ENCODE measurements at regions not wholly inside any gene's neighbourhood (a gene's known extent, or its start where the extent isn't known, plus 50 kb on each side); places are given as distances from the start of the nearest gene placed in this dataset.
"Not testable (repeated sequence)": the region's sequence is repeated elsewhere in the genome, so short reads cannot be mapped to it uniquely, and the experiment has no call there.

DNA sequence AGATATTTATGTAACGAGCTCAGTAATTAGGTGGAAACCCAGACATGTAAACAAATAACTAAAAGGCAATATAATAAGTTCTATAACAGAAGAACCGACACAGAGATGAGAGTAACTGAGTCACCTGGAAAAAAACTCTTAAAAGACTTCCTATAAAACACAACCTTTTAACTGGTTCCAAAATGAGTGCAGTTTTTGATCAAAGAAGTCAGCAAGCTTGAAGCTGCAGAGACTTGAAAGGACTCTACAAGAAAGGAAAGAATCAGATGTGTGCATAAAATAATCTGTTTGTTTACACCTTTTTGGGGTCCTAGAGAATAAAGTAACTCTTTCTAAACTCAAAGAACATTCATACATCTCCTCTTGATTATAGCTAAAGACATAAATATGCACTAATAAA is 560.4 kb upstream of the CCDC54 start:
- no peak for DNase-seq (ENCODE audit: low read depth in 3 of 3)

DNA sequence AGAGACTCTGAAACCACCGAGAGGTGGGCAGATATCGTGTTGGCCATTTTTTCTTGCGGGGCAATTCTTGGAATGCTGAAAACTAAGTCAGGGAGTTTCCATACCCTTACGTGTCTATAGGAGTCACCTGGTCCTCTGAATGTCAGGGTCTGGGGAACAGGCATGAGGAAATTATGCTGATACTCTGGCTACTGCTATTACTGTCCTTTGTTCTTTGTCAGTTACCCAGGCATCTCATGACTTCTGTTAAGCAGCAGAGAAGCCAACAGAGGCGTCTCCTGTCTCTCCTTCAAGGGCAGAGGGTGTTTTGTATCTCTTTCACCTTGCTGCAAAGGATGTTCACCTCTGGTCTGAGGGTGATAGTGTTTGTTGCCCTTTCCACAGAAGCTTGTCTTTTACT is 559.5 kb upstream of the CCDC54 start:
- no peak for DNase-seq (ENCODE audit: low read depth in 3 of 3)

DNA sequence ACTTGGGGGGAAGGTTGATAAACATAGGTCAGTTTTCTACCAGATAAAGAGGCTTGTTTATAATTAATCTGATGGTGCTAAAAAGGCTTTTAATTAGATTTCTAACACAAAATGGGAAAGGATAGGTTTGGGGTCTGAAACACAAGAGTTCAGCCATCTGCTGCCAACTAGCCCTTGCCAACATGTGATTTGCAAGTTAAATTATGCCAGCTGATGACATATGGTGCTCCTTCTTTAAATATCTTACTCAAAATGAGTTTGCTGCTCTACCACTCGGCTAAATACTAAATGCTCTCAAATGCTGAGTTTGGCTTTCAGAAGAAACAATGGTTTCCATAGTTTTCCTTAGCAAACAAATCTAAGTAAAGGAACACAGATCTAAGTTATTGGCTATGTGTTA is 557.8 kb upstream of the CCDC54 start:
- DNase-seq (ENCODE audit: low read depth in 3 of 3): no peak

DNA sequence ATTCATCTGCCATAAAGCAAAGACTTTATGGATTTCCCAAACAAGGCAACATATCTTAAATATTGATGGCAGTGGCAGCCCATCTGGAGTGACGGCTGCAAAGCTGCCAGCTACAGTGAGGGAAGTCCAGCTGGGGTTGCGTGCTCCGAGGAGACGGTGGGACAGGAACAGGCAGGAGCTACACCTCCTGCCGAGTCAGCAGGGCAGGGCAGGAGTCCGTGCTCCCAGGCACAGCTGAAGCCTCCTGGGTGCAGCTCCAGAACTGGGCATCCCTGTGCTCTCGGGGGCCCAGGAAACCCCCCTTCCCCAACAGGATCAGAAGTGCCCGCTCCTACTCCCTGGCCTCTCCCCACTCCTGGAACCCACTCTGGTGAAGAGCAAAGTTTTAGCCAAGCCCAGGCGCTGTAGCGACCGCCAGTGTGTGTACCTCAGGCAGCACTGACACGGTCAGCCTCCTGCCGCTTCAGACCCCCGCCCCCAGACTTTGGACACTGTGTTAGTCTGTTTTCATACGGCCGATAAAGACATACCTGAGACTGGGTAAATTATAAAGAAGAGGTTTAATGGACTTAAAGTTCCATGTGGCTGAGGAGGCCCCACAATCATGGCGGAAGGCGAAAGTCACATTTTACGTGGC is 556.4 kb upstream of the CCDC54 start:
- DNase-seq (ENCODE audit: low read depth in 3 of 3): no peak

DNA sequence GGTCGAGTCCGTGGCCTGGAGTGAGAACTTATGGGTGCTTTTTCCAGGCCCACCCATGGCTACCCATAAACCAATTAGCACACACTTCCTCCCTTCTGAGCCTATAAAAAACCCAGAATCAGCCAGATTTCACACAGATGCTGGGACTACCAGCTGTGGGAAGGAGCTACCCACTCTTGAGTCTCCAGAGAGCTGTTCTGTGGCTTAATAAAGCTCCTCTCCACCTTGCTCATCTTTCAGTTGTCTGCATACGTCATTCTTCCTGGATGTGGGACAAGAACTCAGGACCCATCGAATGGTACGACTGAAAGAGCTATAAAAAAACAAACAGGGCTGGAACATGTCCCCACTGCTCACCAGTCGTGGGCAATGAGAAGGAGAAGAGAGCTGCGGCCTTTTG is 555.4 kb upstream of the CCDC54 start:
- DNase-seq (ENCODE audit: low read depth in 3 of 3): no peak

DNA sequence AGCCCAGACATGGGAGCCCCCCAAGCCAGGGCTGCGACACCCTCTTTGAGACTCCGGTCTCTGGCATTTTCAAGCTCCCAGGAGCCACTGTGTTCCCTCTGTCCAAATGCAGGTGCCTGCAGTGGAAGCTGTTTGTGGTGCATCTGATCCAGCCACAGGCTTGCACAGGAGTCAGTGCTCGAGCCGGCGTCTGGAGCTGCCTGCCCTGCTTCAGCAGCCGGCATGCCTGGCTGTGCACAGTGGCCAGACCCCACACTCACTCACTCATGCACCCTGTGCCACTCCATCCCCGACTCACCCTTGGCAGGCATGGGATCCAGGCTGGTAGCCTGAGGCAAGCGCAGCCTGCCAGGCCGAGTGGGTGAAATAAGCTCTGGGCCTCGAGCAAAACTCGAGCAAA is 555.0 kb upstream of the CCDC54 start:
- DNase-seq (ENCODE audit: low read depth in 3 of 3): no peak

DNA sequence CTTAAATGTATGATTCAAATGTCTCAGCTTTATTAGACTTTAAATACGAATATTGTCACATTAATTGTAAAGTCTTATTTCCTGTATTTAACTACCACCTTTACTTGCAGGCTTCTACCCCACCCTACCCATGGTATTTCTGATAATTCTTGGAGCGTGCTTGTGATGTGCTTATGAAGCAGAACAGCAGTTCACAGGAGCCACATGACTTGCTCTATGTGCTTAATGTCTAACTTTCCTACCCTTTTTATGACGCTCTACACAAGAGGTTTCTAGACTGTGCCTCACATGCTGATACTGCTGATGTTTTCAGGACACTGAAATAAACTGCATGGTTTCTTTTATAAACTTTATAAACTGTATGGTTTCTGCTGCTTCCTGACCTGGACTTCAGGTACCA is 553.5 kb upstream of the CCDC54 start:
- DNase-seq (ENCODE audit: low read depth in 3 of 3): no peak

DNA sequence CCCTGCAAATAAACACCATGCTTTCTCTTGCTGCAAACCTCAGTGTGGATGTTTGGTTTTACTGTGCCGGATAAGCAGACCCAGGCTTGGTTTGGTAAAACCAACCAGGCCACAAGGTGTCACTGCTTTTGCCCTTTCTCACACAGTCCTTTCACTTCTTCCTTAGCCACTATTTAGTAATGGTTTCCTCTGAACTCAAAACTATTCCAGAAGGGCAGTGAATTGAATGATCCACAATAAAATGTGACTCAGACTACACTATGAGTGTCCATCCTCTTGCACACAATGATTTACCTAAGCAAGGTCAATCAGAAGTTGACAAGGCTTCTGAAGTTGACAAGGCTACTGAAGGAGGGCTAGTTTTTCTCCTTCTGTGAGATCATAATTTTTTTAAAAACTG is 552.4 kb upstream of the CCDC54 start:
- DNase-seq (ENCODE audit: low read depth in 3 of 3): no peak

DNA sequence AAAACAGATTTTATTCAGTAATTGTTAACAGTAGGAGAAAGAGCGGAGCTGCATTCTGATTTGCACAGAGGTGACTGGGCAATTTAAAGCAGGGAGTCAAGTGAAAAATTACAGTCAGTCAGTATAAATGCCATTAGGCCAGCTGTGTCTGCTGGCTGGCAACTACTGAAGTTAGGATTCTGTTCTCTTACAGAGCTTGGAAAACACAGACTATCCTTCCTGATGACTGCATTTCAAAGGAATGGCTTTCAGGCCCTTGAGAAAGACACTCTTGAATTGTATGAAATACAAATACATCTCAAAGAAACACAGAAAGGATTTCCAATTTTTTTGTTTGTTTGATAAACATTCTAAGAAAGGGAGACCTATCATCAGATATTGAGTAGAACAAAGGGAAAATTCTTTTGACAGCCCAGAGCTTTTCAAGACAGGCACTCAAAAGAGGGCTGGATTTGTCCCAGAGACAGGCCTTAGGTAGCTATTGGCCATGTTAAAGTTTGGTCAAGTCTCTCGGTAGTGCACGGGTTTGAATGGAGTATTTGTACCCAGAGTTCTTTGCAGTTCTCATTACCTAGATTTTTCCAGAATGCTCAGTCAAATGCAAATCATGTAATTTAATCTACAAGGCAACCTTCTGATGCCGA is 551.2 kb upstream of the CCDC54 start:
- no peak for DNase-seq (ENCODE audit: low read depth in 3 of 3)

DNA sequence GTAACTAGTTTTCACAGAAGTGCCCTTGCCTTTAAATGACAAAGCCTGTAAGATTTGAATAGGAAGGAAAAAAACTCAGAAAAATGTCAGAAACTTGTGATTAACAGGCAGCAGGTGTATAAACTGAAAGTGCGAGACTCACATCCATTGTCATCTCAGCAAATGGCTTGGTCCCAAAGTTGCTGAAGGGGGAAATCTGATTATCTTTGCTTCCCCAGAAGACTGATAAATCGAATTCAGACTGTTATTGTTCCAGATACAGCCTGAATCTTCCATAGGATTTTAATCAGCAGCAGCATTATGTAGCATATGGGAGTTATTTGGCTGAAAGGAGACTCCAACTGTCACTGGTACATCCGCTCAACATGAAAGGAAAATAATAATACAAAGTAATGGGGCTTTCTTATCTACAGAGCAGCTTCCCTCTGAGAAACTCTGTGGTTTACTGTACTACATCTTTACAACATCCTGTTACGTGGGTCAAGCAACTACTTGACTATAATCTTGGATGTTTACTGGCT is 550.4 kb upstream of the CCDC54 start:
- no peak for DNase-seq (ENCODE audit: low read depth in 3 of 3)

DNA sequence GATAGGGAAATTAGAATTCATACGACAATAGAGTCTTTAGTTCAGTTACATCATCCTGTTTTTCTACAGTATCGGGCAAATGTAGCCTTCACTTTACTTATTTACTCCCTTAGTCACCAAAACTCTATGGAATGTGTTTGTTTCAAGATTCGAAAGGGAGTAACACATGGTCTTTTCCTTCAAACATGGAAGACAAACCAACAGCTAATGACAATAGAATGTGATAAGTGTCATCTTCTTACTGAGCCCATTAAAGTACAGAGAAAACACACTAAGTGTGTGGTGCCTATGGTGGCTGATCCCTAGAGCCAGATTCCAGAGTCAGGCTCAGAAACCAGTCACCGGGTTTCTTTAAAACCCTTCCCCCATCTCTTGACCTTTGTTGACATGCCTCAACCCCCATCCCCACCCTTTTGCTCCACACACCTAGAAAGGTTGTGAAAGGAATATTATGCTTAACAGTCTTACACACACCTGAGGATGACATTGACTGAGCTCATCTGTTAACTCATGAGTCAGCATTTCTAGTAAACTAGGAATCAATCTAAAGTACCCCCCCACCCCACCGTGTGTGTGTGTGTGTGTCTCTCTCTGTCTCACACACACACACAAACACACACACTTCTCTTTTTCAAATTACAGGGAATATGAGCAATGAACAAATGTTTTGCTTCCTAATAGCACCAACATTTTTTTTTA is 549.6 kb upstream of the CCDC54 start:
- no peak for DNase-seq (ENCODE audit: low read depth in 3 of 3)

DNA sequence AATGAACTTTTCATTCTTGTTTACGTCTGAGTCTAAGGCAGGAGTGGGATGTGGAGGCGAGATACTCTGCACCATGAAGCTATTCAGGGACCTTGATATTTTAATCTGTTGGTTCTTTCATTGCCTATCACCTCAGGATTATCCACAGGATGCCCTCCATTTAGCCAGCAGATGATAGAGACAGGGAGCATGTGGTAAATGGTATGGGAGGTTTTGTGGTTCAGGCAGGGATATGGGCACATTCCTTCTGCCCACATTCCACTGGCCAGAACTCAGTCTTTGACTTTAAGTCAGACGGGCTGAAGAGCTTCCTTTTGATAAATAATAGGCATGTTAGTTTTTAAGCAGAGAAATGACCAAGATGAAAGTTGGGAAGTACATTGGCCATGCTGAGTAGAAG is 548.0 kb upstream of the CCDC54 start:
- DNase-seq (ENCODE audit: low read depth in 3 of 3): no peak

DNA sequence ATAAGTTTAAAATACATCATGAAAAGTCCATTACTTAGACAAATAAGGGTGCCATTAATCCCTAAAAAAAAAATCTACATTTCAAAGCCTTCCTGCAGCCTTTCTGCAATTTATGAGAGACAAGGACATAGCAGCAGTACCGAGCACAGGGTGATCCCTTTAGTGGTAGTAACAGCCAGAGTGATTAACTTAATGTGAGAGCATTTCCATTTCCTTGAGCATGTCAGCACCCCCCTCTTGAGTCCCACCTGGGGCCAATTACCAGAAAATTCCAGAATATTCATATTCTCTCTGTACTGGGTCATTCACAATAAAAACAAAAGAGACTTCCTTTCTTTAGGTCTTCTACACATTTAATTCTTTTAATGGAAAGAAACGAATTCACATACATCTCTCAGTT is 546.9 kb upstream of the CCDC54 start:
- no peak for DNase-seq (ENCODE audit: low read depth in 3 of 3)

DNA sequence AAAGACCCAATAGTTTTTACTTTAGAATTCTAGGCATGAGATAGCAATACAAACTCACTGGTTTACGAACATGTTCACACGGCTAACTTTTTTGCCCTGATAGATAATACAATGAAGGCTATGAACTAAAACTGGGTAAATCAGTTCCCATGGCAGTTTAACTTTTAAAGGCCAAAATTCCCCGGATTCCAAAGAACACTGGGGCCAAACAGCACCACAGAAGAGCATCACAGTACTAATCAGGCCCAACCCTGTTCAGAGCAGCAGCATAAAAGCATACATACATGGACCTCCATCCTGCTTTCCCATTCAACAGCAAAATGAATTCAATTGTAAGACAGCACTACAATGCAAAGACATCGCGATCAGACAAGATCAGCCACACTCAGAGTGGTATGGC is 540.3 kb upstream of the CCDC54 start:
- DNase-seq (ENCODE audit: low read depth in 3 of 3): no peak

DNA sequence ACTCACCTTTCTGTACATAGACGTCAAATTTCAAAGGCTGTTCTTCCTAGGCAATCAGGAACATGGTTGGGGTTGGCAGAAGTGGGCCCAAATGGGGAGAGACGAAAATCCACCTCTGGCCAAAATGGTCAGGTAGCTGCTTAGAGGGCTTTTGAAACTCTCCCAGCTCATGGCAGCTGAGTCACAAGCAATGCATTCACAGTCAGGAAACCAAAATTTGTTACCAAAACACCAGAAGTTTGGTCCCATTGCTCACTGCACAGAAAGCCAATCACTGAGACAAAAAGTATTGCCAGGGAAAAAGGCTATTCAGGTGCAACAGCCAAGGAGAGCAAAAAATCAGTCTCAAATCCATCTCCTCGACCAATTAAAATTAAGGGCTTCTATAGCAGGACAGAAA is 539.6 kb upstream of the CCDC54 start:
- no peak for DNase-seq (ENCODE audit: low read depth in 3 of 3)

DNA sequence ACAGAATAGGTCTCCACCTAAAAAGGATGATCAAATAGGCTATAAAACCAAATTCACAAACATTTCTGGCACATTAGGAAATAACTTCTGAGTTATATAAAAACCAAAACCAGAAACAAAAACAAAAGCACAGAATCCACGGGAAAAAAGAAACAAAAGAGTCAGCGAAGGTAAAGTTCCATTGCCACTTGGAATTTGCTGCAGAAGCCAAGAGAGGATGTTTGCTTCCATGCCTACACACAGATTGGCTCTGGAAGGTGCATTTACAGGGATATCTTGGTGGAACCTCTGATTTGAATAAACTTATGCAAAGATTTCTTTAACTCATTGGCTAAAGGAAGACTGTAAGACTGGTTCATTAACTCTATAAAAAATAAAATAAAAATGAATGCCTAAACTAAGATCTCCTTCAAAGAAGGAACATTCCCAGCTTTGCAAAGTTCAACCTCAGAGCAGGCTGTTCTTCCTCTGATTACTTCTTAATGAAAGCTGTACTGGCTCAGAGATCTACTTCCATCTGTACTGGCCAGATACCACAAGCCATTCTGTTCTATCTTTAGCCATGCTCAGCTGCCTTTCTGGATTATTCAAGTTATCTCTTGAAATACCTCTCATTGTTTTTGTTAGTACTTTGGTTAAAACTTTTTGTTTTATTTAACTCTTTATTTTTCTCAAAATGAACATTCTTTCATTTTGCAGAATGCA is 537.5 kb upstream of the CCDC54 start:
- no peak for DNase-seq (ENCODE audit: low read depth in 3 of 3)

DNA sequence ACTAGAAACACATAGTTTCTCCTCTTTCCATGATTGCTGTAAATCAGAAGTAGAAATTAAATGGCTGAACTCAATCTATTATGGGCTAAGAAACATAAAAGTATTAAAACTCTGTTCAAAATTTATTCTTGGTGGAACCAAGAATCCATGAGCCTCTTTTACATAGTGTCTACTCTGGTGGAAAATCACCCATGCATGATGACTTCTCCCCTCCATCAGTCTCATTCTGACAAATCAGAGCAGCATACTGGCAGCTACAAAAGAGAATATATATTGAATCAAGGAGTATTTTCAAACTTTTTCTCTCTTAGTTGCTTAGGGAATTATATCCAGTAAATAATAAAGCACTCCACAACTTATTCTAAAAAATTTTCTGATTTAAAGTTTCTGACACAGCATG is 536.9 kb upstream of the CCDC54 start:
- DNase-seq (ENCODE audit: low read depth in 3 of 3): no peak

DNA sequence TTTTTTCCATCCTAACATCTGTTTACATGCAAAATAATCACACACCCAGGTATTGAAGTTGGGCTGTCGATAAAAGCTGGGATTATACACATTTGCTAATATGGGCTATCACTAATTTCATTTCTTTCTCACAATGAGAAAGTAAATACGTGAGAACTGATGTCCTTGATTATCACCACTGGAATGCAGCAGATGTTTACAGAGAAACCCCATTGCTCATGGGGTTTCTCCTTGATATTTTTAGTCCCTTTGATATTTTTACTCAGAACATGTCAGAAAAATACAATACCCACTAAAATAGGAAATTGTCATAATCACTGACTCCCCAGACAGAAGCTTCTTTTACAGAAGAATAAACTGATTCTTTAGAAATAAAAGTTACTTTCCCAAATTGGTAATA is 535.1 kb upstream of the CCDC54 start:
- no peak for DNase-seq (ENCODE audit: low read depth in 3 of 3)

DNA sequence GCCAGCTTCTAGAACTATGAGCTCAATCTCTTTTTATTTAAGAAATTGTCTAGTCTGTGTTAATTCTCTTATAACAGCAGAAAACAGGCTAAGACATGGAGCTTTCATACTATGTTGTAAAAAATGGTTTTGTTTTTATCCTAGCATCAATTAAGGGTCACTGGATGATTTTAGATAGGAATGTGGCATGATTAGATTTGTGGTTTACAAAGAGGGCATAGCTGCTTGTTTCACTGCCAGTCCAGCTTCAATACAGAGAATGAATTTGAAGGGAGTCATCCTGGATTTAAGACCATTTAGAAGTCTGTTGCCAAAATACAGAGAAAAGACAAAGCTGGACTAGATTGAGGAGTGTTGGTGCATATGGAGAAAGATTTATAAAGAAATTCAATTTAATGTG is 532.6 kb upstream of the CCDC54 start:
- no peak for DNase-seq (ENCODE audit: low read depth in 3 of 3)

DNA sequence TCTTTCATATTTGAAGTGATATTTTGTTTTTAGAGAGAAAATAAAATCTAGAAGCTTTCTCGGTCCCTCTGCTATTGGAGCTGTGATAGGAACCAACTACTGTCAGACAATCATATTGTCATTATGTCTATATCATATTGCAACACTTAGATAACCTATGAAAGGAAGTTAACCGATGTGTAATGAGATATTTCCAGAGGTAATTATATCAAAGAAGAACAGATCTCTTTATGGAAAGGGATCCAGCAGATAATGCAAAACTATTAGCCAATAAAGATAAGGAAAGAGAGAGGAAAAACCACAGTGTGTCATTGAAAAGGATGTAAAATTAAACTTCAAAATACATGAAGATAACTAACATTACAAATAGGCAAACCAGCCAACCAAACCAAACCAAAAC is 529.1 kb upstream of the CCDC54 start:
- DNase-seq (ENCODE audit: low read depth in 3 of 3): no peak

DNA sequence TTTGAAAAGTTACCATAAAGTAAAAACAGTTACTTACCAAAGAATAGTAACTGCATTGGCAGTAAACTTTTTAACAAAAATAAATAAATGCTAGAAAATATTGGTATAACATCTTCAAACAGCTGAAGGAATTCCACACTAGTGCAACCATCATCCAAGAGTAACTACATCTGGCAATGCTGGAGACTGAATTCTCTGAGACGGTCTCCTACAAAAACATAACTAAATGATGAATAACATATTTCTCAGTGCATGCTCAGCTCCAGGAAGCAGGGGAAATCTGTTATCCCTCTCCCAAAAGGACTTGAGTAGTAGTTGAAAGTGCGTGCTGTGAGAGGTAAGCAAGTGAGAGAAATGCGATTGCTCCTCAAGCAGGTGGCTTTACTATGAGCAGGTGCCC is 526.8 kb upstream of the CCDC54 start:
- no peak for DNase-seq (ENCODE audit: low read depth in 3 of 3)

DNA sequence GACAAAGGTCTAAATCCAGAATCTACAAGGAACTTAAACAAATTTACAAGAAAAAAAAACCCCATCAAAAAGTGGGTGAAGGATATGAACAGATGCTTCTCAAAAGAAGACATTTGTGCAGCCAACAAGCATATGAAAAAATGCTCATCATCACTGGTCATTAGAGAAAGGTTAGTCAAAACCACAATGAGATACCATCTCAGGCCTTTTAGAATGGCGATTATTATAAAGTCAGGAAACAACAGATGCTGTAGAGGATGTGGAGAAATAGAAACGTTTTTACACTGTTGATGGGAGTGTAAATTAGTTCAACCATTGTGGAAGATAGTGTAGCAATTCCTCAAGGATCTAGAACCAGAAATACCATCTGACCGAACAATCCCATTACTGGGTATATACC is 518.9 kb upstream of the CCDC54 start:
- DNase-seq (ENCODE audit: low read depth in 3 of 3): not testable (repeated sequence)

DNA sequence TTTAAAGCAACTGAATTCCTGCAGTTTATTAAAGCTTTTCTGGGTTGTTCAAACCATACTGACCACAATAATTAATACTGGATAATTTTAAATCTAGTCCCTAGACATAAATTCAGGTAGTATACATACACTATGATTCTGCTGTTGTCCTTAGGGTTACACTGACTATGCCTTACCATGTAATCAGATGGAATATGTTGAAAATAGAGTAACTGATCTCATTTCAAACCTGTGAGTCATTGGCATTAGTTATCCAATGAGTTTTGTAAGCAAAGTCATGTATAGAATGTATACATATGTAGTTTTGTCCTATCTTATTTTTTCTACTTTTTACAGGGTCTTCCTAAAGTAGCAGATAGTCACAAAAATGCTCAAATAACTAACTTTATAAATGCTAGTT is 517.1 kb upstream of the CCDC54 start:
- no peak for DNase-seq (ENCODE audit: low read depth in 3 of 3)
